GM23338 (cell line): ENCODE measurements at regions not wholly inside any gene's neighbourhood (a gene's known extent, or its start where the extent isn't known, plus 50 kb on each side); places are given as distances from the start of the nearest gene placed in this dataset.

Experiments used
- ATAC-seq: fragments of 200-7000 bp; cut with Tn5 transposase; 3 replicates; pipeline ENCODE4 v1.9.1; 2020
- DNase-seq: peaks from one replicate; pipeline ENCODE4 v3.0.0-alpha.2; 2015; ENCODE audit warnings: low spot score
- H2AFZ ChIP-seq: fragments of 200-600 bp; sonication (generic); 2 replicates; pipeline ENCODE4 v1.8.0; 2016; ENCODE audit warnings: antibody characterized with exemption, mild to moderate bottlenecking, moderate library complexity
- H3F3A ChIP-seq: fragments of 200-600 bp; sonication (generic); replicated peaks from 2 replicates; pipeline ENCODE4 v1.8.0; 2017; ENCODE audit warnings: antibody characterized with exemption, mixed run types, low read depth
- H3K27ac ChIP-seq: fragments of 200-600 bp; sonication (generic); 2 replicates; pipeline ENCODE4 v1.6.1; 2016; ENCODE audit warnings: low read depth
- H3K27me3 ChIP-seq: fragments of 200-600 bp; sonication (generic); 2 replicates; pipeline ENCODE4 v1.8.0; 2016; ENCODE audit warnings: mild to moderate bottlenecking, mixed run types, moderate library complexity; ENCODE audit not compliant: insufficient read depth
- H3K36me3 ChIP-seq: fragments of 200-600 bp; sonication (generic); 2 replicates; pipeline ENCODE4 v1.8.0; 2016; ENCODE audit warnings: mild to moderate bottlenecking; ENCODE audit not compliant: insufficient read depth
- H3K4me1 ChIP-seq: fragments of 200-600 bp; sonication (generic); 2 replicates; pipeline ENCODE4 v1.8.0; 2016; ENCODE audit warnings: mild to moderate bottlenecking, moderate library complexity; ENCODE audit not compliant: insufficient read depth
- H3K4me2 ChIP-seq: fragments of 200-600 bp; sonication (generic); 2 replicates; pipeline ENCODE4 v1.7.1; 2017; ENCODE audit warnings: mixed run types
- H3K4me3 ChIP-seq: fragments of 200-600 bp; sonication (generic); 2 replicates; pipeline ENCODE4 v1.6.1; 2016; ENCODE audit warnings: mixed run types
- H3K79me2 ChIP-seq: fragments of 200-600 bp; sonication (generic); replicated peaks from 2 replicates; pipeline ENCODE4 v1.8.0; 2017; ENCODE audit warnings: mild to moderate bottlenecking; ENCODE audit not compliant: insufficient read depth
- H3K9me2 ChIP-seq: fragments of 200-600 bp; sonication (generic); 2 replicates; pipeline ENCODE4 v1.8.0; 2017; ENCODE audit not compliant: insufficient read depth
- H4K20me1 ChIP-seq: fragments of 200-600 bp; sonication (generic); replicated peaks from 2 replicates; pipeline ENCODE4 v1.8.0; 2017; ENCODE audit warnings: mild to moderate bottlenecking; ENCODE audit not compliant: insufficient read depth
- H3K27ac Mint-ChIP-seq: 2 replicates; pipeline ENCODE4 v1.8.0; 2020; ENCODE audit warnings: inconsistent platforms, mild to moderate bottlenecking, moderate library complexity, mixed read lengths
- H3K27me3 Mint-ChIP-seq: 3 replicates; pipeline ENCODE4 v1.8.0; 2022; ENCODE audit warnings: low read depth, mild to moderate bottlenecking, moderate library complexity, mixed read lengths, inconsistent platforms; ENCODE audit not compliant: insufficient read depth, poor library complexity
- H3K36me3 Mint-ChIP-seq: 3 replicates; pipeline ENCODE4 v1.8.0; 2021; ENCODE audit warnings: low read depth, mild to moderate bottlenecking, inconsistent platforms, moderate library complexity, mixed read lengths
- H3K4me1 Mint-ChIP-seq: 3 replicates; pipeline ENCODE4 v1.8.0; 2020; ENCODE audit warnings: mild to moderate bottlenecking, inconsistent platforms, mixed read lengths
- H3K4me3 Mint-ChIP-seq: 3 replicates; pipeline ENCODE4 v1.8.0; 2021; ENCODE audit warnings: moderate library complexity, mild to moderate bottlenecking, inconsistent platforms, mixed read lengths
- H3K9me3 Mint-ChIP-seq: 3 replicates; pipeline ENCODE4 v1.8.0; 2020; ENCODE audit warnings: moderate library complexity, mild to moderate bottlenecking, inconsistent platforms, mixed read lengths
- CTCF ChIP-seq, 2 experiments: fragments of 200-600 bp in 1 of 2; sonication (generic) in 1 of 2; conservative IDR thresholded peaks; 2 replicates each; pipeline versions ENCODE4 v1.5.1 to v1.6.1; 2016 to 2017; ENCODE audit warnings: antibody characterized with exemption in 2 of 2, low read depth in 2 of 2, mild to moderate bottlenecking in 2 of 2, moderate library complexity in 1 of 2
- EZH2phosphoT487 ChIP-seq: fragments of 200-600 bp; sonication (generic); IDR thresholded peaks from one replicate; pipeline ENCODE4 v1.8.1; 2018; ENCODE audit warnings: antibody characterized with exemption; ENCODE audit not compliant: unreplicated experiment
- JUNB ChIP-seq: IDR thresholded peaks from one replicate; pipeline ENCODE4 v1.6.1; 2016; ENCODE audit warnings: antibody characterized with exemption; ENCODE audit not compliant: unreplicated experiment
- NANOG ChIP-seq: IDR thresholded peaks from 2 replicates; pipeline ENCODE4 v1.6.1; 2016; ENCODE audit warnings: antibody characterized with exemption, borderline replicate concordance
- POLR2AphosphoS5 ChIP-seq: IDR thresholded peaks from 2 replicates; pipeline ENCODE4 v1.6.1; 2016; ENCODE audit warnings: antibody characterized with exemption, low read depth
- REST ChIP-seq: IDR thresholded peaks from one replicate; pipeline ENCODE4 v1.6.1; 2018; ENCODE audit warnings: antibody characterized with exemption; ENCODE audit not compliant: unreplicated experiment
- STAT1 ChIP-seq: IDR thresholded peaks from one replicate; pipeline ENCODE4 v1.6.1; 2016; ENCODE audit warnings: antibody characterized with exemption; ENCODE audit not compliant: unreplicated experiment
- ZNF114 ChIP-seq: fragments of 250-450 bp; sonication (Bioruptor Pico); IDR thresholded peaks from 2 replicates; pipeline ENCODE4 v1.5.0; 2020; ENCODE audit warnings: mild to moderate bottlenecking, moderate library complexity
- ZNF462 ChIP-seq: fragments of 250-450 bp; sonication (Bioruptor Pico); IDR thresholded peaks from 2 replicates; pipeline ENCODE4 v1.5.0; 2020; ENCODE audit warnings: mild to moderate bottlenecking, moderate library complexity

GRCh38 chr12:63499567-63499966 lies 168.7 kb downstream of the DPY19L2 start:
- H3K27ac Mint-ChIP-seq = no peak overlapping the region
- no peak overlapping the region for H3K27ac ChIP-seq
- TF ChIP-seq STAT1 (no peak), REST (no peak)
- no peaks in the 10 kb centered on the region for H3K36me3 ChIP-seq
- H3F3A ChIP-seq = no peaks in the 10 kb centered on the region
- no peaks in the 10 kb centered on the region for H3K4me1 Mint-ChIP-seq
- H3K4me2 ChIP-seq = no peak overlapping the region
- H3K27me3 Mint-ChIP-seq = no peaks in the 10 kb centered on the region
- H3K27me3 ChIP-seq = no peaks in the 10 kb centered on the region
- H3K4me1 ChIP-seq = no peaks in the 10 kb centered on the region
- H3K9me3 Mint-ChIP-seq = peaks cover 5% of the 10 kb centered on the region; the same call in 2 of the 3 replicates
- H4K20me1 ChIP-seq = no peaks in the 10 kb centered on the region
- H2AFZ ChIP-seq = no peak overlapping the region
- no peak overlapping the region for H3K4me3 ChIP-seq
- no peaks in the 10 kb centered on the region for H3K79me2 ChIP-seq
- DNase-seq (no peak), ATAC-seq (no peak)
- H3K4me3 Mint-ChIP-seq = no peak overlapping the region
- H3K36me3 Mint-ChIP-seq = no peaks in the 10 kb centered on the region
- no peaks in the 10 kb centered on the region for H3K9me2 ChIP-seq

- Histone ChIP-seq H3K79me2 (no peaks in the 10 kb centered on the region), H3K9me2 (no peaks in the 10 kb centered on the region), H3K4me1 (no peaks in the 10 kb centered on the region), H3K4me3 (no peak overlapping the region), H3K4me2 (no peak overlapping the region), H3K36me3 (no peaks in the 10 kb centered on the region), H2AFZ (no peak overlapping the region), H3K27ac (no peak overlapping the region), H3F3A (no peaks in the 10 kb centered on the region), H4K20me1 (no peaks in the 10 kb centered on the region), H3K27me3 (no peaks in the 10 kb centered on the region)
- TF ChIP-seq POLR2AphosphoS5 (no peak), CTCF (conservative IDR thresholded peaks at IDR 0.05; ENCODE audit: low read depth in 2 of 2) (no peak), ZNF114 (CRISPR knock-in tag) (no peak), NANOG (no peak), EZH2phosphoT487 (no peak), STAT1 (no peak), ZNF462 (CRISPR knock-in tag) (no peak), JUNB (no peak)
- Mint-ChIP-seq H3K27me3 (peaks cover under 1% of the 10 kb centered on the region), H3K27ac (no peak overlapping the region), H3K36me3 (no peaks in the 10 kb centered on the region), H3K4me3 (no peak overlapping the region), H3K4me1 (no peaks in the 10 kb centered on the region), H3K9me3 (peaks cover 5% of the 10 kb centered on the region; the same call in 2 of the 3 replicates)
- ATAC-seq (no peak), DNase-seq (no peak)
These were observed 170.1 kb downstream of the DPY19L2 start for GRCh38 chr12:63498239-63498638.
